ENCODE measurements at regions not wholly inside any gene's neighbourhood (a gene's known extent, or its start where the extent isn't known, plus 50 kb on each side); places are given as distances from the start of the nearest gene placed in this dataset.
A peak's percentile ranks its signal among the peaks of the same experiment; 100 is the strongest.

DNA sequence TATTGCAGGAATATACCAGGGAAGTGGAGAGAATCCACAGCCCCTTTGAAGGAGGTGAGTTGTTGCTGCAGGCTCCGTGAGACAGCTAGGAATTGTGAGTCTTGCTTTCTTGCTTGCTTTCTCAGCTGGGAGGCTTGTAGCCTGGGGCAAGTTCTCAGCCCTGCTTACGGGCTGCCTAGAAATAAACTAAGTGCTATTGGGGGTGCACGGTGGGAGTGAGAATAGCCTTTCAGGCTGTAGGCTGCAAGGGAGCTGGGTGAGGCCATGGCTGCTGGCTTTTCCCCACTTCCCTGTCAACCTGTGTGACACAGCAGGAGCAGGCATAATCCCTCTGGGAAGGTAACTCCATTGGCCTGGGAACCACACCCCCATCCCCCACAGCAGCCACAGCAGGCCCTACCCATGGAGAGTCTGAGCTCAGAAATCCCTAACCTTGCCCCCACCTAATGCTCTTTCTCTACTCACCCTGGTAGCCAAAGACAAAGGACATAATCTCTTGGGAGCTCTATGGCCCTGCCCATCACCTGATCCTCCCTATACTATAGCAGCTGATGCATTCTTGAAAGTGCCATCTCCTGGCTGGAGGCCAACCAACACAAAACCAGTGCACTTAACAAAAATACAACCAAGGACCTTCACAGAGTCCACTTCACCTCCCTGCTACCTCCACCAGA lies 113.0 kb downstream of the MMRN1 start:
- TF ChIP-seq, protein P1, sequence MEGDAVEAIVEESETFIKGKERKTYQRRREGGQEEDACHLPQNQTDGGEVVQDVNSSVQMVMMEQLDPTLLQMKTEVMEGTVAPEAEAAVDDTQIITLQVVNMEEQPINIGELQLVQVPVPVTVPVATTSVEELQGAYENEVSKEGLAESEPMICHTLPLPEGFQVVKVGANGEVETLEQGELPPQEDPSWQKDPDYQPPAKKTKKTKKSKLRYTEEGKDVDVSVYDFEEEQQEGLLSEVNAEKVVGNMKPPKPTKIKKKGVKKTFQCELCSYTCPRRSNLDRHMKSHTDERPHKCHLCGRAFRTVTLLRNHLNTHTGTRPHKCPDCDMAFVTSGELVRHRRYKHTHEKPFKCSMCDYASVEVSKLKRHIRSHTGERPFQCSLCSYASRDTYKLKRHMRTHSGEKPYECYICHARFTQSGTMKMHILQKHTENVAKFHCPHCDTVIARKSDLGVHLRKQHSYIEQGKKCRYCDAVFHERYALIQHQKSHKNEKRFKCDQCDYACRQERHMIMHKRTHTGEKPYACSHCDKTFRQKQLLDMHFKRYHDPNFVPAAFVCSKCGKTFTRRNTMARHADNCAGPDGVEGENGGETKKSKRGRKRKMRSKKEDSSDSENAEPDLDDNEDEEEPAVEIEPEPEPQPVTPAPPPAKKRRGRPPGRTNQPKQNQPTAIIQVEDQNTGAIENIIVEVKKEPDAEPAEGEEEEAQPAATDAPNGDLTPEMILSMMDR (IDR thresholded peaks at IDR 0.05), result no peak
- TF ChIP-seq POLR2A (IDR thresholded peaks at IDR 0.05), result no peak
- WGBS, 2 donors, result 83 to 96% methylated on average over 3 of the region's 3 CpGs

DNA sequence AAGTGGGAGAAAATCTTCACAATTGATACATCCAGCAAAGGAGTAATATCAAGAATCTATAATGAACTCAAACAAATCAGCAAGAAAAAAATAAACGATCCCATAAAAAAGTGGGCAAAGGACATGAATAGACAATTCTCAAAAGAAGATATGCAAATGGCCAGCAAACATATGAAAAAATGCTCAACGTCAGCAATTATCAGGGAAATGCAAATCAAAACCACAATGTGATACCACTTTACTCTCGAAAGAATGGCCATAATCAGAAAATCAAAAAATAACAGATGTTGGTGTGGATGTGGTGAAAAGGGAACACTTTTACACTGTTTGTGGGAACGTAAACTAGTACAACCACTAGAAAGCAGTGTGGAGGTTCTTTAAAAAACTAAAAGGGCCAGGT lies 114.3 kb upstream of the CCSER1 start:
- no peak for DNase-seq
- TF ChIP-seq, protein P1 (IDR thresholded peaks at IDR 0.05), result no peak
- no peak for TF ChIP-seq POLR2A (IDR thresholded peaks at IDR 0.05)
- no peak overlapping the region for H3K4me3 ChIP-seq
- H3K9me3 ChIP-seq, result no peaks in the 10 kb centered on the region
- 88 to 90% methylated on average over 4 of the region's 4 CpGs for WGBS, 2 donors
- no peak overlapping the region for H3K27ac ChIP-seq
- intact Hi-C loops (cut with DNase I; ENCODE audit: low total_unique reads), result no loop called here
- H3K36me3 ChIP-seq (ENCODE audit: low read depth, missing control alignments), result no peaks in the 10 kb centered on the region
- no peaks in the 10 kb centered on the region for H3K4me1 ChIP-seq
- H3K27me3 ChIP-seq, result no peaks in the 10 kb centered on the region

More for the DNA sequence above, 113.0 kb downstream of the MMRN1 start:
- no peak overlapping the region for H3K27ac ChIP-seq
- H3K4me1 ChIP-seq, result no peaks in the 10 kb centered on the region
- no peaks in the 10 kb centered on the region for H3K9me3 ChIP-seq
- no peaks in the 10 kb centered on the region for H3K36me3 ChIP-seq (ENCODE audit: low read depth, missing control alignments)
- H3K27me3 ChIP-seq, result no peaks in the 10 kb centered on the region
- H3K4me3 ChIP-seq, result no peak overlapping the region
- intact Hi-C loops (cut with DNase I; ENCODE audit: low total_unique reads), result no loop called here
- no peak for DNase-seq

DNA sequence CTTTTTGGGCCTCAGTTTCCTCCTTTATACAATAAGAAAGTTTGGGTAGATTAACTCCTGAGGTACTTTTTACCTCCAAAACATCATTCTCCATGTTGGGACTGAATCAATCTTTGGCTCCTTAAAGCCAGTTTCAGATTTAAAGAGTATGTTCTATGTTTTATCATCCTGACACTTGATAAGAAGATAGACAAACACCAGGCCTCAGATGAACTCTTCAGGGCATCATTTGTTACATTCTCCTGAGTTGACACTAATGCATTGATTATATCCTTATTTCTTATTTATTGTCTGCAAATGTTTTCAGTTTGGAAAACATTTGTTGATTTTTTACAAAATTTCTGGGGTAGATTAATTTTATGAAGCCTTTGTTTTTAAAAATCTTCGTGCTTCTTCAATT lies 102.7 kb upstream of the CCSER1 start:
- no peaks in the 10 kb centered on the region for H3K36me3 ChIP-seq (ENCODE audit: low read depth, missing control alignments)
- no peaks in the 10 kb centered on the region for H3K4me1 ChIP-seq
- WGBS, 2 donors, result 83 to 88% methylated on average over 1 of the region's 1 CpG
- DNase-seq, result no peak
- H3K27ac ChIP-seq, result no peak overlapping the region
- intact Hi-C loops (cut with DNase I; ENCODE audit: low total_unique reads), result no loop called here
- no peaks in the 10 kb centered on the region for H3K9me3 ChIP-seq
- no peaks in the 10 kb centered on the region for H3K27me3 ChIP-seq
- H3K4me3 ChIP-seq, result no peak overlapping the region
- TF ChIP-seq, protein P1 (IDR thresholded peaks at IDR 0.05), result no peak
- no peak for TF ChIP-seq POLR2A (IDR thresholded peaks at IDR 0.05)

DNA sequence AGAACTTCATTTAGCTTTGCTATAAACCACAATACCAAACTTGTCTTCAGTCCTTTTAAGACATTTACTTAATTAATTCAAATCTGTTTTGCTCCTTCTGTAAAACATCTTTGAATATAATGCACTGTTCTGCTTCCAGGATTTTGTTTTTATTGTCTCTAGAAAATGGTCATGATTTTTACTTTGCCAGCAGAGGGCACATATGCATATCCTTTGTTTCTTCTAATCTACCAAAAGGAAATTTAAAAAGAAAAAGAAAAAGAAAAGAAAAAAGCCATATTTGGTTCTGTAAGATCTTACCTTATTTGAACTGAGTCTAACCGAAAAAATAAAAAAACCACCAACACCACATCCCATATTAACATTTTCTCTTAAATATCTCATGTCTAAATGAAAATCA lies 101.9 kb upstream of the CCSER1 start:
- no peaks in the 10 kb centered on the region for H3K27me3 ChIP-seq
- intact Hi-C loops (cut with DNase I; ENCODE audit: low total_unique reads), result no loop called here
- DNase-seq, result no peak
- H3K4me1 ChIP-seq, result no peaks in the 10 kb centered on the region
- no peak overlapping the region for H3K4me3 ChIP-seq
- H3K27ac ChIP-seq, result no peak overlapping the region
- H3K36me3 ChIP-seq (ENCODE audit: low read depth, missing control alignments), result no peaks in the 10 kb centered on the region
- no peaks in the 10 kb centered on the region for H3K9me3 ChIP-seq
- WGBS, 2 donors, result 57 to 70% methylated on average over 1 of the region's 1 CpG
- TF ChIP-seq POLR2A (IDR thresholded peaks at IDR 0.05), result no peak
- TF ChIP-seq, protein P1 (IDR thresholded peaks at IDR 0.05), result peak in 1 of 3 experiments; percentile 16

DNA sequence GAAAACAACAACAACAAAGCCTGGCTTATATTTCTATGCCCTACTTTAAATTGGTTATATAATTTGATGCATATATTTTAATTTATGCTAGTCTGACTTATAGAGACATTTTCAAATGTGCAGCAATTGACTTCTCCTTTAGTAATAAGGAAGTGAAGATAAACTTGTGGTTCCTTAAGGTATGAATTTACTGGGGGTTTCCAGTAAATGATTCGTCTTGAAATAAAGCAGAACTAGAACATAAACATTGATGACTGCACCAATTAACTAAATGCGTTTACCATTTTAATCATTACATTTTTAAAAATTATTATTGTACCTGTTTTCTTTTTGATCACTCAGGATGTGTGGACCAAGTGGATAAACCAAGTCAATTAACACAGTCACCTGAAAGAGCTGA lies 99.6 kb upstream of the CCSER1 start:
- intact Hi-C loops (cut with DNase I; ENCODE audit: low total_unique reads), result no loop called here
- Histone ChIP-seq H3K9me3 (no peaks in the 10 kb centered on the region), H3K27ac (no peak overlapping the region), H3K27me3 (no peaks in the 10 kb centered on the region), H3K4me3 (no peak overlapping the region), H3K4me1 (no peaks in the 10 kb centered on the region), H3K36me3 (ENCODE audit: low read depth, missing control alignments) (no peaks in the 10 kb centered on the region)
- no peak for DNase-seq
- TF ChIP-seq, protein P1 (IDR thresholded peaks at IDR 0.05), result no peak
- TF ChIP-seq POLR2A (IDR thresholded peaks at IDR 0.05), result no peak
- 46 to 73% methylated on average over 2 of the region's 2 CpGs for WGBS, 2 donors
